Adipose tissue (tissue), 3 donors: ENCODE measurements at regions not wholly inside any gene's neighbourhood (a gene's known extent, or its start where the extent isn't known, plus 50 kb on each side); places are given as distances from the start of the nearest gene placed in this dataset.
"Not testable (repeated sequence)": the region's sequence is repeated elsewhere in the genome, so short reads cannot be mapped to it uniquely, and the experiment has no call there.

Source experiments
- H3K27ac ChIP-seq: one replicate; pipeline ENCODE4 v1.5.1; 2013; ENCODE audit warnings: low read depth, low read length
- WGBS, 3 donors: extraction: QIAGEN DNeasy Blood & Tissue Kit; methylation state at CpG; one replicate each; pipeline ENCODE4 v1.1.7; 2013; 5-methylcytosine and 5-hydroxymethylcytosine counted together
- donor health status: healthy with polysubstance abuse.
- donor health status: Bipolar disorder and iron deficiency.
- donor health status: healthy.

DNA sequence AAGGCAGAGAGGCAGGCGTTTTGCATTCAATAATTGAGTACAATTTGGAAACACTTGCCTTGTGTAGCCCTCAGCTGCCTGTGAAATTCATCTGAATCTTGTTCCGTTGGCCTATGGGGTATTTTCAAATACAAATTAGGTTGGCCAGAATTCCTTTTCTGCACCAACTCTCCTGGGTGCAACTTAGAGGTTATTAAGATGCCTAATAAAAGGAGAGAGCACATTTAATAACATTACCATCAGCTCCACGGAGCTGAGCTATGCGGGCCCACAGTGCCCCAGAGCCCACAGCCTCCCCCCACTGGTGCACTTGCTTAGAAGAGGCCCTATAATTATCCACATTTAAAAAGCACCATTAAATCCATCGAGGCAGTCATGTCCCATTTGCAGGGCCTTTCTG lies 367.6 kb upstream of the CLINT1 start:
- no peak overlapping the region for H3K27ac ChIP-seq
- 89 to 92% (median 91%) methylated on average over 5 of the region's 5 CpGs for WGBS, 3 donors

DNA sequence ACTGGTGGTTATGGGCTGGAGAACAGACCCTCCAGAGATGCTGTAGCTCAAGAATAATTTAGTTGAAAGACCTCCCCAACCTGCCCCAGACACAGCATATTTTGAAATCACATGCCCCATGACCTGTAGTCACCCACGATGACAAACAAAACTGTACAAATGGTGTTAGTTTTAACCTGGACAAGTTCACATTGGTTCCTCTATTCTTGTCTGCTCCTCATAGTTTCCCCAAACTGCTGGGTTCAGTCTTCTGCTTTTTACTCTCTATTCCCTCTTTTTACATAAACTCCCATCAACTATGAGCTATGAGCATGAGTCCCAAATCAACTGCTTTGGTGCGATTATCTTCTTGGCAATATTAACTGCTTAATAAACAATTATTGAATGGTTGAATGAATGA lies 365.3 kb upstream of the CLINT1 start:
- H3K27ac ChIP-seq, result no peak overlapping the region
- whole genome bisulfite sequencing, 3 donors, result 62 to 88% (median 67%) methylated on average over 2 of the region's 2 CpGs

GRCh38 chr5:158223054-158223600 lies 364.2 kb upstream of the CLINT1 start:
- H3K27ac ChIP-seq, result no peak overlapping the region

DNA sequence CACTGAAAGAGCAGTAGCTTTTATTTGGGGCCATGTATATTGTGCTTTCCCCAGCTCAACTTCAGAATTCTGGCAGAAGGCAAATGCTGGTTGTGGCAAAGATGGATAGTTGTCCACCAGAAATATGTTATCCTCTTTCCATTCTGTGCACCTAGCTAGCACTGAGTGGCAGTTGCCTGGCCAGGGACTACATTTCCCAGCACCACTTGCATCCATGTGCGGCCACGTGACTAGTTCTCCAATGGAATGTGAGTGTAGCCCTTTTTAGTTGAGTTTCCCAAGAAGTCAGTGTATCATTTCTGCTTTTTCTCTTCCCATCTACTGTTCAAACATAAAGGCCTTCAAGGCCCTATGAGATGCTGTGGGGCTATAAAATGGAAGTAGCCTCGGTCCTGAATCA lies 354.0 kb upstream of the CLINT1 start:
- no peak overlapping the region for H3K27ac ChIP-seq
- 84 to 92% (median 88%) methylated on average over 3 of the region's 3 CpGs for WGBS, 3 donors

More at GRCh38 chr5:158223054-158223600, 364.2 kb upstream of the CLINT1 start:
- 71 to 87% (median 82%) methylated on average over 7 of the region's 7 CpGs for WGBS, 3 donors

- 80 to 91% (median 84%) methylated on average over 2 of the region's 2 CpGs for WGBS, 3 donors
- no peak overlapping the region for H3K27ac ChIP-seq
Observed at GRCh38 chr5:158212237-158212636, 353.3 kb upstream of the CLINT1 start.

DNA sequence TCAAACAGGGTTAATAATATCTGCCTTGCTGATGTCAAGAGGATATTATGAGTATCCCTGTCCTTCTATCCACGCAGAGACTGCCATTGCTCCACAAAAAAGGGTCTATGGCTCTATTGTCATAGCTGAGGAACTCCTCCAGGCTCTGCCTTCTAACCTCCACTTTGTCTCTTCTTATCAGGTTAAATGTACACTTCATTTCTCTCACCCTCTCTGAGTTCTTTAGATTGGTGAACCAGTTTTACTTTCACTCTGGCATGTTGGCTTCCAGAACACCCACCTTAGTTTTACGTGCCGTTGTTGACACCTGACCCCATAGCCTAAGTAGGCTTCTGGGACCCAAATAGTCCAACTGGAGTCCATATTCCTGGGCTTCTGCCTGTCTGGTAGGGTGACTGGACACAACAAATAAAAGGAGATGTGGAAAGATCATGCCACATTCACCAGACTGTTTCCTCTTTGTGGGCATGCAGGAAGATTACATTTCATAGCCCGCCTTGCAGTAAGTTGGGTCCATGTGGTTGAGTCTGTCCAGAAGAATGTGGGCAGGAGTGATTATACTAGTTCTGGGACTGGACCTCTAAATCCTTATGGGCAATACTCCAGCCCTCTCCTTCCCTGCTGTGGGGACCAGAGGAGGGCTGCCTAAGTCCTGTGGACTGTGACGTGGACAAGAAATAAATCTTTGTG lies 350.4 kb upstream of the CLINT1 start:
- 83 to 89% (median 86%) methylated on average over 5 of the region's 5 CpGs for WGBS, 3 donors
- H3K27ac ChIP-seq, result no peak overlapping the region

- H3K27ac ChIP-seq, result no peak overlapping the region
- WGBS, 3 donors, result 89 to 96% (median 94%) methylated on average over 10 of the region's 10 CpGs
Observed at GRCh38 chr5:158207733-158208132, 348.8 kb upstream of the CLINT1 start.

GRCh38 chr5:158205992-158206391 lies 347.0 kb upstream of the CLINT1 start:
- no peak overlapping the region for H3K27ac ChIP-seq
- 83 to 100% (median 98%) methylated on average over 2 of the region's 2 CpGs for WGBS, 3 donors

- H3K27ac ChIP-seq, result no peak overlapping the region
- WGBS, 3 donors, result 83 to 90% (median 89%) methylated on average over 8 of the region's 8 CpGs
Observed at GRCh38 chr5:158203261-158203660, 344.3 kb upstream of the CLINT1 start.

GRCh38 chr5:158202801-158203200 lies 343.9 kb upstream of the CLINT1 start:
- no peak overlapping the region for H3K27ac ChIP-seq
- 77 to 96% (median 84%) methylated on average over 7 of the region's 7 CpGs for WGBS, 3 donors

- 52 to 74% (median 57%) methylated on average over 4 of the region's 4 CpGs for WGBS, 3 donors
- H3K27ac ChIP-seq, result no peak overlapping the region
Observed at GRCh38 chr5:158200619-158201018, 341.7 kb upstream of the CLINT1 start.

- H3K27ac ChIP-seq, result no peak overlapping the region
- 82 to 97% (median 91%) methylated on average over 6 of the region's 6 CpGs for WGBS, 3 donors
Observed at GRCh38 chr5:158198636-158199035, 339.7 kb upstream of the CLINT1 start.

GRCh38 chr5:158195416-158196210 lies 336.7 kb upstream of the CLINT1 start:
- no peak overlapping the region for H3K27ac ChIP-seq
- 53 to 61% (median 57%) methylated on average over 5 of the region's 5 CpGs for WGBS, 3 donors

DNA sequence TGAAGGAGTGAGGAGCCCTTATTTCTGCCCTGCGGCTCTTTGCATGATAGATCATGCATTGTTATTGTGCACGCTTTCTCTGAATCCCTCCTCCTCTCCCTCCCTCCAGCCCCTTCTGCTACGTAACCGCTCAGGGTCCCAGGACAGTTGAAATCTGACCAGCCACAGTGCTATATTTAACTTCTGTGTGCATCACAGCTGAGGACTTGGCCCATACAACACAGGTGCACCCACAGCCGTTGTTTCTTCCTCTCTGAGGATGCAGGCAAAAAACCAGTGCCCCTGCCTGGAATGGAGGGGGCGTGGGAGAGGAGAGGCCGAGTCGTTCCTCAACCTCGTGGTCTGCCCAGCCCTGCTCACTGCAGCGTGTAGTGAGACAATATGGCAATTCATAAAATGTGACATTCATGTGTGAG lies 335.6 kb upstream of the CLINT1 start:
- WGBS, 3 donors, result 49 to 57% (median 56%) methylated on average over 10 of the region's 10 CpGs
- H3K27ac ChIP-seq, result no peak overlapping the region

- 96 to 100% (median 99%) methylated on average over 2 of the region's 2 CpGs for WGBS, 3 donors
- not testable (repeated sequence) for H3K27ac ChIP-seq
Observed at GRCh38 chr5:158193395-158193794, 334.4 kb upstream of the CLINT1 start.

DNA sequence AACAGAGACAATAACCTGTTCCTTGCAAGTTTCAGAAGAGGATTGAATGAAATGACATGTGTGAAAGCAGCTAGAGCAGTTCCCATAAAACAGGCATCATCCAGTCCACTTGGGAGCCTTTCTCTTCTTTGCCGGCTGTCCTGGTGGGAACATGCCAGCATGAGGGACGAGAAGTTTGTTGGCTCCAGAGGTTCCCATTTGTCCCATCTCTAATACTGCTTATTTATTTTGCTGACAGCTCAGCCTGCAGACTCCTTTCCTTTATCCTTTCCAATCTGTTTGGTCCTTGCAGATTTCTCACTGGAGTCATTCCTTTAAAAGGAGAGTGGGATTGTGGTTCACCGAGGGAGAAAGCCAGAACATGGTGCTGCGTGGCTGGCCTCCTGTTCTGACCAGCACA lies 321.5 kb upstream of the CLINT1 start:
- WGBS, 3 donors, result 71 to 91% (median 76%) methylated on average over 4 of the region's 4 CpGs
- H3K27ac ChIP-seq, result no peak overlapping the region

DNA sequence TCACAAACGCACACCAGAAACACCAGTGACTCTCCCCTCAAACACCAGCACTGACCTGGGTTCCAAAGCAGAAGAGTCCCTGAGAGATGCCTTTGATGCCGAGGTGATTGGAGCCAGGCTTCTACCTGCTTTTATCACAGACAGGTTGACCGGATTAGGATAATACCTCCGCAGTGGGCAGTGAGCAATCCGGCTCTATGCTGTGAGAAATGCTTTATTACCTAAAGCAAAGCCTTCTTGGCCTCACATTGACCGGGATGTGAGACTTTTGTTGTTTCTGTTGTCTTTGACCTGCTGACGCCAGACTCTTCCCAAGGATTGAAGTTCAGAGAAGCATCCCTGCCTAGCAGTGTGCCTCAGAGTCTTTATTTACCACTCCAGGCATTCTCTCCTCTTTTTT lies 320.3 kb upstream of the CLINT1 start:
- 82 to 97% (median 89%) methylated on average over 7 of the region's 7 CpGs for WGBS, 3 donors

GRCh38 chr5:158178535-158178934 lies 319.6 kb upstream of the CLINT1 start:
- no peak overlapping the region for H3K27ac ChIP-seq
- 84 to 88% (median 86%) methylated on average over 6 of the region's 6 CpGs for WGBS, 3 donors

More for the DNA sequence above, 320.3 kb upstream of the CLINT1 start:
- H3K27ac ChIP-seq, result no peak overlapping the region

GRCh38 chr5:158177146-158177545 lies 318.2 kb upstream of the CLINT1 start:
- H3K27ac ChIP-seq, result no peak overlapping the region
